Suppressor macrophage treated with lipopolysaccharide for 1 hour (primary cell): ENCODE measurements at regions not wholly inside any gene's neighbourhood (a gene's known extent, or its start where the extent isn't known, plus 50 kb on each side); places are given as distances from the start of the nearest gene placed in this dataset.

Experiments used
- DNase-seq, 3 donors: peaks; one replicate each; pipeline ENCODE4 v3.0.0-alpha.2; 2020 to 2022

DNA sequence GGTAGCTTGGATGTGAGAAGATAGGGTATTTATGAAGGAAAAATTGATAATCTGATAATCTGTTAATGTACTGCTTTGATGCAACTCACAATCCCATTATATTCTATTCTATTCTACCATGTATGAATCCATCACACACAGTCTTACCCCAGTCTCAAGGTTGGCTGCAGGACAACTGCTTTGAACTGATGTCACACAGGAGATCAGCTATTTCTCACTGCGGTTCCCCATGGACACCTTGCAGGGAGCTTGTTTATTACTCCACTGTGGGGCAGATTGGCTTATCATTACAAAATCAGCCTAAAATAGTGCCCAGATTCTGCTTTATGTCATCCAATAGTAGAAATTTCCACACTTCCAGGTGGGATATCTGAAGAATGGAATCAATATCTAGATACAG lies 61.0 kb upstream of the HS3ST5 start:
- DNase-seq, result no peak

DNA sequence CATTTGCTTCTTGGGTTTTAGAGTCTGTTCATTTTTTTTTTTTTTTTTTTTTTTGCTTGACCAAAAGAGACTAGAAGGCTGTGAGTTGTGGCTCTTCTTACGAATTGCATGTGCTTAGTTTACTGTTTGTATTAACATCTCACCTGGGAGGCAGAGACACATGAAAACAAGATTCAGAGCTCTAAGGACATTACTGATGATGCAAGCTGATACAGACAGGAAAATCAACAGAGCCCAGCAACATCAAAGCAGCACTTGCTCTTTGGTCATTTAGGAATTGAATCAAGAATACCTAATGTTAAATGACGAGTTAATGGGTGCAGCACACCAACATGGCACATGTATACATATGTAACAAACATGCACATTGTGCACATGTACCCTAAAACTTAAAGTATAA lies 55.7 kb upstream of the HS3ST5 start:
- DNase-seq, result no peak
